Keratinocyte (primary cell): ENCODE measurements at regions not wholly inside any gene's neighbourhood (a gene's known extent, or its start where the extent isn't known, plus 50 kb on each side); places are given as distances from the start of the nearest gene placed in this dataset.

Experiments
- DNase-seq: peaks from one replicate; pipeline ENCODE4 v3.0.0-alpha.2; 2011; ENCODE audit warnings: low read depth, missing footprints, low spot score
- FAIRE-seq: peaks from 2 replicates; lab custom pipeline; 2011; peaks lifted over from hg19 to GRCh38; lab: Jason Lieb, UNC
- H2AFZ ChIP-seq: 2 replicates; pipeline ENCODE4 v1.6.0; 2012; ENCODE audit warnings: low read length, control low read depth, inconsistent platforms; ENCODE audit not compliant: control insufficient read depth
- H3K27ac ChIP-seq: 2 replicates; pipeline ENCODE4 v1.5.1; 2011; ENCODE audit warnings: low read length; ENCODE audit not compliant: control insufficient read depth, insufficient read depth
- H3K27me3 ChIP-seq: 3 replicates; pipeline ENCODE4 v1.6.0; 2011; ENCODE audit warnings: low read length; ENCODE audit not compliant: control insufficient read depth, insufficient read depth; ENCODE audit errors: extremely low read depth
- H3K36me3 ChIP-seq, 2 experiments: 2 replicates in 1 of 2; 3 replicates in 1 of 2; pipeline ENCODE4 v1.5.1; 2011; ENCODE audit warnings: low read length in 2 of 2, mild to moderate bottlenecking in 1 of 2; ENCODE audit not compliant: control insufficient read depth in 2 of 2, insufficient read depth in 2 of 2; ENCODE audit errors: extremely low read depth in 1 of 2
- H3K4me1 ChIP-seq: 3 replicates; pipeline ENCODE4 v1.5.1; 2011; ENCODE audit warnings: low read length; ENCODE audit not compliant: control insufficient read depth, insufficient read depth; ENCODE audit errors: extremely low read depth
- H3K4me2 ChIP-seq: 3 replicates; pipeline ENCODE4 v1.6.0; 2011; ENCODE audit warnings: low read depth, low read length; ENCODE audit not compliant: control insufficient read depth, insufficient read depth; ENCODE audit errors: extremely low read depth
- H3K4me3 ChIP-seq, 3 experiments: fragments of 200-600 bp in 1 of 3; sonication (generic) in 1 of 3; 2 replicates in 2 of 3; 3 replicates in 1 of 3; pipeline ENCODE4 v1.5.1; 2011 to 2016; ENCODE audit warnings: low read length in 3 of 3, mild to moderate bottlenecking in 3 of 3, control low read depth in 2 of 3, inconsistent platforms in 1 of 3, low read depth in 1 of 3, mixed read lengths in 1 of 3, mixed run types in 1 of 3, moderate library complexity in 1 of 3; ENCODE audit not compliant: control insufficient read depth in 2 of 3, insufficient read depth in 2 of 3; ENCODE audit errors: extremely low read depth in 1 of 3
- H3K79me2 ChIP-seq: 2 replicates; pipeline ENCODE4 v1.6.0; 2012; ENCODE audit warnings: low read length; ENCODE audit not compliant: control insufficient read depth, insufficient read depth
- H3K9ac ChIP-seq: 3 replicates; pipeline ENCODE4 v1.6.0; 2011; ENCODE audit warnings: low read length; ENCODE audit not compliant: control insufficient read depth, insufficient read depth; ENCODE audit errors: extremely low read depth
- H3K9me1 ChIP-seq: 3 replicates; pipeline ENCODE4 v1.6.0; 2011; ENCODE audit warnings: low read length; ENCODE audit not compliant: control insufficient read depth, insufficient read depth; ENCODE audit errors: extremely low read depth
- H3K9me3 ChIP-seq: 2 replicates; pipeline ENCODE4 v1.5.1; 2012; ENCODE audit warnings: low read depth, low read length; ENCODE audit not compliant: control insufficient read depth
- H4K20me1 ChIP-seq: 3 replicates; pipeline ENCODE4 v1.6.0; 2011; ENCODE audit warnings: low read length; ENCODE audit not compliant: control insufficient read depth, insufficient read depth; ENCODE audit errors: extremely low read depth
- EZH2 ChIP-seq: IDR thresholded peaks from one replicate; pipeline ENCODE4 v1.6.1; 2012; ENCODE audit warnings: inconsistent platforms, mild to moderate bottlenecking, low read length, moderate library complexity
- dilution Hi-C: fragments of 300-500 bp; cut with MboI; formaldehyde crosslinking; loops from one replicate; pipeline ENCODE4 v1.7.0; 2020; ENCODE audit warnings: low sequenced_read_pairs; ENCODE audit not compliant: extremely low pct_ligation_motif_present
- TF ChIP-seq, protein P1 (sequence below), 3 experiments: IDR thresholded peaks in 1 of 3; conservative IDR thresholded peaks in 1 of 3; optimal IDR thresholded peaks in 1 of 3; 2 replicates in 2 of 3; 3 replicates in 1 of 3; pipeline versions ENCODE3 to v1.5.1; 2011; ENCODE audit warnings: low read length in 3 of 3, mild to moderate bottlenecking in 3 of 3, moderate library complexity in 2 of 3, control low read depth in 1 of 3, inconsistent platforms in 1 of 3; ENCODE audit not compliant: insufficient read depth in 2 of 3; ENCODE audit errors: extremely low read depth in 1 of 3

- H3K9me3 ChIP-seq: no peaks in the 10 kb centered on the region
- H3K27ac ChIP-seq: no peak overlapping the region
- DNase-seq (no peak), FAIRE-seq (no peak)
- no peaks in the 10 kb centered on the region for H3K36me3 ChIP-seq
- H3K27me3 ChIP-seq: no peaks in the 10 kb centered on the region
- H3K4me1 ChIP-seq: no peaks in the 10 kb centered on the region
- no peaks in the 10 kb centered on the region for H4K20me1 ChIP-seq
- H3K4me3 ChIP-seq: no peak overlapping the region
- H3K9me1 ChIP-seq: no peaks in the 10 kb centered on the region
- no peak overlapping the region for H2AFZ ChIP-seq
- no peak overlapping the region for H3K4me2 ChIP-seq
- H3K79me2 ChIP-seq: no peaks in the 10 kb centered on the region
- TF ChIP-seq, protein P1, sequence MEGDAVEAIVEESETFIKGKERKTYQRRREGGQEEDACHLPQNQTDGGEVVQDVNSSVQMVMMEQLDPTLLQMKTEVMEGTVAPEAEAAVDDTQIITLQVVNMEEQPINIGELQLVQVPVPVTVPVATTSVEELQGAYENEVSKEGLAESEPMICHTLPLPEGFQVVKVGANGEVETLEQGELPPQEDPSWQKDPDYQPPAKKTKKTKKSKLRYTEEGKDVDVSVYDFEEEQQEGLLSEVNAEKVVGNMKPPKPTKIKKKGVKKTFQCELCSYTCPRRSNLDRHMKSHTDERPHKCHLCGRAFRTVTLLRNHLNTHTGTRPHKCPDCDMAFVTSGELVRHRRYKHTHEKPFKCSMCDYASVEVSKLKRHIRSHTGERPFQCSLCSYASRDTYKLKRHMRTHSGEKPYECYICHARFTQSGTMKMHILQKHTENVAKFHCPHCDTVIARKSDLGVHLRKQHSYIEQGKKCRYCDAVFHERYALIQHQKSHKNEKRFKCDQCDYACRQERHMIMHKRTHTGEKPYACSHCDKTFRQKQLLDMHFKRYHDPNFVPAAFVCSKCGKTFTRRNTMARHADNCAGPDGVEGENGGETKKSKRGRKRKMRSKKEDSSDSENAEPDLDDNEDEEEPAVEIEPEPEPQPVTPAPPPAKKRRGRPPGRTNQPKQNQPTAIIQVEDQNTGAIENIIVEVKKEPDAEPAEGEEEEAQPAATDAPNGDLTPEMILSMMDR (optimal IDR thresholded peaks at IDR 0.05 in 1 of 3, IDR thresholded peaks at IDR 0.05 in 1 of 3, conservative IDR thresholded peaks at IDR 0.05 in 1 of 3; ENCODE audit: extremely low read depth in 1 of 3, insufficient read depth in 2 of 3, low read length in 3 of 3): no peak
- no peak for TF ChIP-seq EZH2
- H3K9ac ChIP-seq: no peak overlapping the region
- dilution Hi-C loops: no loop called here
These were observed 50.2 kb upstream of the SHISA3 start for GRCh38 chr4:42347076-42347475.
